ENCODE measurements at regions not wholly inside any gene's neighbourhood (a gene's known extent, or its start where the extent isn't known, plus 50 kb on each side); places are given as distances from the start of the nearest gene placed in this dataset.

DNA sequence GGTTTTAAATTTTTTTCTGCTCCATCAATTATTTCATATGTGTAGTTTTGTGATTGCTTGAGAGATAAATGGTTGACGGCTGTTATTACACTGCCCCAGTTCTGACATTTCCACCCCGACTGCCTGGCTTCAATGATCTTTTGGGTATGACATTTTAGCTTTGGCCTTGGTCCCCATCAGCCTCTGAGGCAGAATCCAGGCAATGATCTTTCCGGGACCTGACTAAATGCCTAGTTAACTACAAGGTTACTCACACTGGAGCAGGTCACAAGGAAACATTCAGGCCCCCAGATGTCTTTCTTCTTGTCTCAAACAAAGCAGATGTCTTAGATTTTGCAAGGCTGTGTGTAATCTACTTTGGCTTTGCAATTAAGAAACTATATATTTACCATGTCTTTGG is 61.1 kb upstream of the TMCO5A start:
- TF ChIP-seq POLR2A (IDR thresholded peaks at IDR 0.05), result no peak
- TF ChIP-seq, protein P1, sequence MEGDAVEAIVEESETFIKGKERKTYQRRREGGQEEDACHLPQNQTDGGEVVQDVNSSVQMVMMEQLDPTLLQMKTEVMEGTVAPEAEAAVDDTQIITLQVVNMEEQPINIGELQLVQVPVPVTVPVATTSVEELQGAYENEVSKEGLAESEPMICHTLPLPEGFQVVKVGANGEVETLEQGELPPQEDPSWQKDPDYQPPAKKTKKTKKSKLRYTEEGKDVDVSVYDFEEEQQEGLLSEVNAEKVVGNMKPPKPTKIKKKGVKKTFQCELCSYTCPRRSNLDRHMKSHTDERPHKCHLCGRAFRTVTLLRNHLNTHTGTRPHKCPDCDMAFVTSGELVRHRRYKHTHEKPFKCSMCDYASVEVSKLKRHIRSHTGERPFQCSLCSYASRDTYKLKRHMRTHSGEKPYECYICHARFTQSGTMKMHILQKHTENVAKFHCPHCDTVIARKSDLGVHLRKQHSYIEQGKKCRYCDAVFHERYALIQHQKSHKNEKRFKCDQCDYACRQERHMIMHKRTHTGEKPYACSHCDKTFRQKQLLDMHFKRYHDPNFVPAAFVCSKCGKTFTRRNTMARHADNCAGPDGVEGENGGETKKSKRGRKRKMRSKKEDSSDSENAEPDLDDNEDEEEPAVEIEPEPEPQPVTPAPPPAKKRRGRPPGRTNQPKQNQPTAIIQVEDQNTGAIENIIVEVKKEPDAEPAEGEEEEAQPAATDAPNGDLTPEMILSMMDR (IDR thresholded peaks at IDR 0.05), result no peak

All from vagina (tissue), 2 donors.